Pancreas (tissue), 10 donors: ENCODE measurements at regions not wholly inside any gene's neighbourhood (a gene's known extent, or its start where the extent isn't known, plus 50 kb on each side); places are given as distances from the start of the nearest gene placed in this dataset.

ENCODE experiments used
- ATAC-seq, 4 donors: fragments of 200-7000 bp; cut with Tn5 transposase; one replicate each; pipeline versions ENCODE4 v1.8.0 to v1.9.1; 2020; ENCODE audit warnings: mild to moderate bottlenecking in 4 of 4, moderate library complexity in 4 of 4
- DNase-seq, 6 donors: peaks; one replicate each; pipeline ENCODE4 v3.0.0-alpha.2; 2020
- FAIRE-seq: peaks from 2 replicates; lab custom pipeline; 2012; peaks lifted over from hg19 to GRCh38; lab: Jason Lieb, UNC
- H3K27ac ChIP-seq, 4 donors: fragments of 200-600 bp; sonication (generic); 1 replicate in 3 of 4; 2 replicates in 1 of 4; pipeline versions ENCODE4 v1.5.0 to v1.8.0; 2020
- H3K27me3 ChIP-seq, 4 donors: fragments of 200-600 bp; one replicate each; pipeline ENCODE4 v1.8.0; 2021
- H3K36me3 ChIP-seq, 3 donors: fragments of 200-600 bp; sonication (generic) in 1 of 3; one replicate each; pipeline versions ENCODE4 v1.5.0 to v1.8.0; 2020 to 2021
- H3K4me1 ChIP-seq, 3 donors: fragments of 200-600 bp; one replicate each; pipeline ENCODE4 v1.8.0; 2021
- H3K4me3 ChIP-seq, 4 donors: fragments of 200-600 bp; sonication (generic) in 2 of 4; one replicate each; pipeline versions ENCODE4 v1.5.0 to v1.8.0; 2020 to 2021
- H3K9me3 ChIP-seq, 4 donors: fragments of 200-600 bp; one replicate each; pipeline ENCODE4 v1.8.0; 2021
- WGBS, 2 donors: extraction: QIAGEN DNeasy Blood & Tissue Kit; methylation state at CpG; one replicate each; pipeline ENCODE4 v1.1.7; 2013; 5-methylcytosine and 5-hydroxymethylcytosine counted together
- intact Hi-C, 3 donors: fragments of 100-400 bp; cut with DNase I; formaldehyde crosslinking; loops; one replicate each; pipeline versions ENCODE4 v1.11.1 to v1.14.2; 2022
- TF ChIP-seq, protein P1 (sequence below), 4 donors: fragments of 200-600 bp; sonication (generic) in 3 of 4; IDR thresholded peaks; one replicate each; pipeline versions ENCODE4 v1.5.0 to v1.8.0; 2021; ENCODE audit warnings: antibody characterized with exemption in 4 of 4
- donor health status: healthy with polysubstance abuse.
- donor health status: DM: no; HTN: no; CAD: no; lungs with moderate emphysema.
- donor health status: DM: no; HTN: no; CAD: no.
- donor health status: control.
- donor health status: control.
- donor health status: Bipolar disorder and iron deficiency.
- donor health status: DM: yes; HTN: yes; CAD: no.
- donor health status: DM: no; HTN: no; CAD: no.
- donor health status: DM: no; HTN: no; CAD: no.
- donor health status: DM: yes; HTN: yes; CAD: no.

DNA sequence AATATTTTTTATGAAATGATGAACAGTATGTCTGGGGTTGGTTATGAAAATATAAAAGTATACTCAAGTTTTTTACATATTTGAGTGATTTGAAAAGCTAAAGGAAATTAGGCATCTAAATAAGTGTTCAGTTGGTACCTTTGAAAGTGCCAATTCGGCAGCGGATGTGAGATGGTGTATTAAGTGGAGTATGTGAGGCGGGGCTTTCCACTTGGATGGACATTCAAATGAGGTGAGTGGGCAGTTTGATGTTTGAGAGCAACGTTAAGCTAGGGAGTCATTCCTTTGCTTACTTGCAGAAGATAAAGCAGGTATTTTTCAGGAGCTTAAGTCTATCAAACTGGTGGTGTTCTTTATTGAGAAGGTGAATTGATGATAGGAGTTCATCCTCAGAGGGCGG, 189.0 kb upstream of the GOLIM4 start:
- no peaks in the 10 kb centered on the region for H3K27me3 ChIP-seq
- intact Hi-C loops = no loop called here
- no peaks in the 10 kb centered on the region for H3K9me3 ChIP-seq
- DNase-seq = no peak
- no peak for ATAC-seq
- H3K4me3 ChIP-seq = no peak overlapping the region
- no peak for FAIRE-seq
- no peaks in the 10 kb centered on the region for H3K4me1 ChIP-seq
- no peak overlapping the region for H3K27ac ChIP-seq
- H3K36me3 ChIP-seq = no peaks in the 10 kb centered on the region
- TF ChIP-seq, protein P1, sequence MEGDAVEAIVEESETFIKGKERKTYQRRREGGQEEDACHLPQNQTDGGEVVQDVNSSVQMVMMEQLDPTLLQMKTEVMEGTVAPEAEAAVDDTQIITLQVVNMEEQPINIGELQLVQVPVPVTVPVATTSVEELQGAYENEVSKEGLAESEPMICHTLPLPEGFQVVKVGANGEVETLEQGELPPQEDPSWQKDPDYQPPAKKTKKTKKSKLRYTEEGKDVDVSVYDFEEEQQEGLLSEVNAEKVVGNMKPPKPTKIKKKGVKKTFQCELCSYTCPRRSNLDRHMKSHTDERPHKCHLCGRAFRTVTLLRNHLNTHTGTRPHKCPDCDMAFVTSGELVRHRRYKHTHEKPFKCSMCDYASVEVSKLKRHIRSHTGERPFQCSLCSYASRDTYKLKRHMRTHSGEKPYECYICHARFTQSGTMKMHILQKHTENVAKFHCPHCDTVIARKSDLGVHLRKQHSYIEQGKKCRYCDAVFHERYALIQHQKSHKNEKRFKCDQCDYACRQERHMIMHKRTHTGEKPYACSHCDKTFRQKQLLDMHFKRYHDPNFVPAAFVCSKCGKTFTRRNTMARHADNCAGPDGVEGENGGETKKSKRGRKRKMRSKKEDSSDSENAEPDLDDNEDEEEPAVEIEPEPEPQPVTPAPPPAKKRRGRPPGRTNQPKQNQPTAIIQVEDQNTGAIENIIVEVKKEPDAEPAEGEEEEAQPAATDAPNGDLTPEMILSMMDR (IDR thresholded peaks at IDR 0.05) = no peak
- 83 to 92% methylated on average over 5 of the region's 5 CpGs for WGBS, 2 donors

DNA sequence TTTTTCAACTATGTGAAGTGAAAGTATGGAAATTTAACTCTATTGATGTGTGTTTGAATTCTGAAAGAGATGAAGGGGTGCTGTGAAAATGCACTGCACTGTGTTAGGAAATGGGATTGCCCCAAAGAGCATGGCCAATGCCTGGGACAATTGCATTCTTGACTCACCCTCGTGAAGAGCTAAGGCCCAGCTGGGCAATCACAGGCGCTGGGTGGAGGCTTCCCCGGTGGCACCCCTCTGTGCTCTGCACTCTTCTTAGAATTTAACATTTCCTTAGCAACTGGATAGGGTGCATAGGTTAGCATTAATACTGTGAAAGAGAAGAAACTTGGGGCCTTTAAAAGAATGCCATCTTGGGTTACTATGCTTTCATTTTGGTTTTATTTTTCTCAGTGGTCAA, 179.9 kb upstream of the GOLIM4 start:
- H3K4me3 ChIP-seq = no peak overlapping the region
- H3K36me3 ChIP-seq = no peaks in the 10 kb centered on the region
- WGBS, 2 donors = 71 to 88% methylated on average over 3 of the region's 3 CpGs
- no peaks in the 10 kb centered on the region for H3K27me3 ChIP-seq
- intact Hi-C loops = no loop called here
- H3K4me1 ChIP-seq = no peaks in the 10 kb centered on the region
- no peak overlapping the region for H3K27ac ChIP-seq
- ATAC-seq (no peak), DNase-seq (no peak), FAIRE-seq (no peak)
- TF ChIP-seq, protein P1 (IDR thresholded peaks at IDR 0.05) = no peak
- H3K9me3 ChIP-seq = no peaks in the 10 kb centered on the region

DNA sequence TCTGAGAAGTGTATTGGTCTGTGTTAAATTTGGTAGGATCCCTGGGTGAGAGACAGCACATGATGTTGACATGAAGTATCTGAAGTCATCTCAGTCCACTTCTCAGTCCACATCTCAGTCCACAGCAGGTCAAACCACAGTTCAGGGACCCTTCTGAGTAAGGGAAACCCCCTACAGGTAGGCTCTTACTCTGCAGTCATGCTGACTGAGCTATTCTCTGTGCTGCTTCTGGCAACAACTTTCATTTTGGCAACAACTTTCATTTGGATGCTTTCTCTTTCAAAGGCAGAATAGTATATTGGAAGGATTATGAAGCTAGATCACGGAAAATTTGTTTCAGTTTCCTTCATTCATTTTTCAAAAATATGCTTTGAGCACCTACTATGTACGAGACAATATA, 178.2 kb upstream of the GOLIM4 start:
- intact Hi-C loops = no loop called here
- Histone ChIP-seq H3K27me3 (no peaks in the 10 kb centered on the region), H3K4me1 (no peaks in the 10 kb centered on the region), H3K36me3 (no peaks in the 10 kb centered on the region), H3K9me3 (no peaks in the 10 kb centered on the region), H3K4me3 (no peak overlapping the region), H3K27ac (no peak overlapping the region)
- TF ChIP-seq, protein P1 (IDR thresholded peaks at IDR 0.05) = no peak
- no peak for DNase-seq
- ATAC-seq = no peak
- FAIRE-seq = no peak
- WGBS, 2 donors = 51 to 65% methylated on average over 2 of the region's 2 CpGs

DNA sequence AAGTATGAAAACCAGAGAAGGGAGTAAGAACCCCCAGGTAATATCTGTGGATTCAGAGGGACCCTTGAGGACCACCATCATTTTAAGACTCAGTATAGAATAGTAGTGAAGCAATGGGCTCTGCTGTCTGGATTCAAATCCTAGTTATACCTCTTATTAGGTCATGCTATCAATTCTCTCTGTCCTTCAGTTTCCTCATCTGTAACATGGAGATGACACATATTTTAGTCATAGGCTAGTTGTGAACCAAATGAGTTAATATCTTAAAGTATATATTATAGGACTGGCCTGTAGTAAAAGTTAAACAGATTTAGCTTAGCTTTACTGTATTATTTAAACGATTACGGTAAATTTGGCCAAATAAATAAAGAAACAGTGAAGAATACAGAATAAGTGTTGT, 177.3 kb upstream of the GOLIM4 start:
- no peaks in the 10 kb centered on the region for H3K9me3 ChIP-seq
- ATAC-seq = no peak
- H3K4me3 ChIP-seq = no peak overlapping the region

DNA sequence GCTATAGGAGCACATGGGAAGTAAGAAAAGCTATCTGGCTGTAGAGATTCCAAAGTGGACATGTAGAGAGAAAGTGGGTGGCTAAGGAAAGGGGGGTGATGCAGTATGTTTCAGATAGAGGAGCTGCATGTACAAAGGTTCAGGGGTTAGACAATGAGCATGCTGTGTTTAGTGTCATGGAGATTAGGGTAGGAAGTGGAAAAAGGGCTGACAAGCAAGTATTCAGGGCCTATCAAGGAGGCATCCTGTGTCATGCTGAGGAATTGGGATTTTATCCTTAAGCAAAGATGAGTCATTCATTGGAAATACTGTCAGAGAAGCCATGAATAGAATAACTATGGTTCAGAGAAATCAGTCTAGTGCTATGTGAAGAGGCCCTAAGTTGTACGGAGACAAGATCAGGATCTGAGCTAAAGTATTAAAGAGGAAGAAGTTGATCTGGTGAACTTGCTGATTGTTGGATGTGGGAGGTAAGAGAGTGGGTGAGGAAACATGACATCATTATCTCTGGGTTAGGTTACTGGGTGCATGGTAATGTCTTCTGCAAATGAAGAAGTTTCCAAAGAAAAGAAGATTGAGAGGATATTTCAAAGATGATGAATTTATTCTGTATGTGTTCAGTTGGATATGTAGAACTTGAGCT, 176.7 kb upstream of the GOLIM4 start:
- Histone ChIP-seq H3K27ac (no peak overlapping the region), H3K4me1 (no peaks in the 10 kb centered on the region), H3K9me3 (no peaks in the 10 kb centered on the region), H3K4me3 (no peak overlapping the region), H3K27me3 (no peaks in the 10 kb centered on the region), H3K36me3 (no peaks in the 10 kb centered on the region)
- intact Hi-C loops = no loop called here
- 80 to 84% methylated on average over 1 of the region's 1 CpG for WGBS, 2 donors
- FAIRE-seq (no peak), DNase-seq (no peak), ATAC-seq (no peak)
- TF ChIP-seq, protein P1 (IDR thresholded peaks at IDR 0.05) = no peak

More for the DNA sequence above, 177.3 kb upstream of the GOLIM4 start:
- 92 to 98% methylated on average over 2 of the region's 2 CpGs for WGBS, 2 donors
- Histone ChIP-seq H3K27me3 (no peaks in the 10 kb centered on the region), H3K36me3 (no peaks in the 10 kb centered on the region), H3K4me1 (no peaks in the 10 kb centered on the region), H3K27ac (no peak overlapping the region)
- intact Hi-C loops = no loop called here
- no peak for FAIRE-seq
- DNase-seq = no peak
- TF ChIP-seq, protein P1 (IDR thresholded peaks at IDR 0.05) = no peak
